Psoas muscle (tissue), 7 donors: ENCODE measurements at regions not wholly inside any gene's neighbourhood (a gene's known extent, or its start where the extent isn't known, plus 50 kb on each side); places are given as distances from the start of the nearest gene placed in this dataset.

Source experiments
- ATAC-seq, 4 donors: fragments of 200-7000 bp; cut with Tn5 transposase; one replicate each; pipeline ENCODE4 v1.9.1; 2020; ENCODE audit warnings: moderate library complexity in 3 of 4, mild to moderate bottlenecking in 2 of 4
- DNase-seq, 2 donors: peaks; one replicate each; pipeline ENCODE4 v3.0.0-alpha.2; 2020
- H3K27ac ChIP-seq: fragments of 200-600 bp; one replicate; pipeline ENCODE4 v1.8.0; 2022
- H3K27me3 ChIP-seq, 3 donors: fragments of 200-600 bp in 1 of 3; one replicate each; pipeline versions ENCODE4 v1.6.1 to v1.8.0; 2013 to 2022; ENCODE audit warnings: low read length in 2 of 3, mild to moderate bottlenecking in 2 of 3, moderate library complexity in 1 of 3; ENCODE audit not compliant: insufficient read depth in 3 of 3
- H3K36me3 ChIP-seq, 2 donors: fragments of 200-600 bp in 1 of 2; one replicate each; pipeline versions ENCODE4 v1.6.1 to v1.8.0; 2013 to 2022; ENCODE audit warnings: low read depth in 1 of 2, mild to moderate bottlenecking in 1 of 2, moderate library complexity in 1 of 2; ENCODE audit not compliant: insufficient read depth in 1 of 2
- H3K4me1 ChIP-seq: fragments of 200-600 bp; one replicate; pipeline ENCODE4 v1.8.0; 2022
- H3K4me3 ChIP-seq: fragments of 200-600 bp; one replicate; pipeline ENCODE4 v1.8.0; 2022; ENCODE audit warnings: mild to moderate bottlenecking
- H3K9me3 ChIP-seq: fragments of 200-600 bp; one replicate; pipeline ENCODE4 v1.8.0; 2022
- WGBS, 3 donors: extraction: QIAGEN DNeasy Blood & Tissue Kit; methylation state at CpG; one replicate each; pipeline versions ENCODE4 v1.1.6 to v1.1.7; 2013; 5-methylcytosine and 5-hydroxymethylcytosine counted together
- intact Hi-C, 2 donors: fragments of 100-400 bp; cut with DNase I; formaldehyde crosslinking; loops; one replicate each; pipeline versions ENCODE4 v1.11.0 to v1.14.2; 2022
- TF ChIP-seq, protein P1 (sequence below): fragments of 200-600 bp; IDR thresholded peaks from one replicate; pipeline ENCODE4 v1.8.0; 2022; ENCODE audit warnings: antibody characterized with exemption
- donor health status: healthy with polysubstance abuse.
- donor health status: DM: no; HTN: no; CAD: no; lungs with moderate emphysema.
- donor health status: Bipolar disorder and iron deficiency.
- donor health status: healthy.
- donor health status: DM: yes; HTN: yes; CAD: no.
- donor health status: DM: no; HTN: no; CAD: no.
- donor health status: DM: yes; HTN: yes; CAD: no.

DNA sequence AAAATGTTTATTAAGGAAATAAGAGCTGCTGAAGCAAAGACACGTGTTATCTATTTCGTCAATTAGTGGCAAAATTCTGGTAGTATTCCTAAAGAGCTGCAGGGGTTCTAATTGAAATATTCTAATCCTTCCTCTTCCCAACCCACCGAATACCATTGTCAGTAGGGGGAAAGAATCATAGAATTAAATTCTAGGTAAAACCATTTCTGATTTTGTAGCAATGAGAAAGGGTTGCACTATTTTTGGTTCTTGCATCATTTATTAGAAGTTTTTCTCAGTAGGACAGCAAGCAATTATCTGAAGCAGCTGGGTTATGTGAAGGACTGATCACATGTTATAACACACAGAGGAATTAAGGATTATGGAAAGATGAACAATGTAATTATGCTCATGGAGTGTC lies 80.3 kb upstream of the SEMA6A start:
- DNase-seq (no peak), ATAC-seq (no peak)
- intact Hi-C loops = no loop called here
- Histone ChIP-seq H3K27me3 (peaks cover 0 to 6% (median 0%) of the 10 kb centered on the region in 3 donors), H3K36me3 (no peaks in the 10 kb centered on the region), H3K4me1 (no peaks in the 10 kb centered on the region), H3K27ac (no peak overlapping the region), H3K9me3 (no peaks in the 10 kb centered on the region), H3K4me3 (no peak overlapping the region)
- TF ChIP-seq, protein P1, sequence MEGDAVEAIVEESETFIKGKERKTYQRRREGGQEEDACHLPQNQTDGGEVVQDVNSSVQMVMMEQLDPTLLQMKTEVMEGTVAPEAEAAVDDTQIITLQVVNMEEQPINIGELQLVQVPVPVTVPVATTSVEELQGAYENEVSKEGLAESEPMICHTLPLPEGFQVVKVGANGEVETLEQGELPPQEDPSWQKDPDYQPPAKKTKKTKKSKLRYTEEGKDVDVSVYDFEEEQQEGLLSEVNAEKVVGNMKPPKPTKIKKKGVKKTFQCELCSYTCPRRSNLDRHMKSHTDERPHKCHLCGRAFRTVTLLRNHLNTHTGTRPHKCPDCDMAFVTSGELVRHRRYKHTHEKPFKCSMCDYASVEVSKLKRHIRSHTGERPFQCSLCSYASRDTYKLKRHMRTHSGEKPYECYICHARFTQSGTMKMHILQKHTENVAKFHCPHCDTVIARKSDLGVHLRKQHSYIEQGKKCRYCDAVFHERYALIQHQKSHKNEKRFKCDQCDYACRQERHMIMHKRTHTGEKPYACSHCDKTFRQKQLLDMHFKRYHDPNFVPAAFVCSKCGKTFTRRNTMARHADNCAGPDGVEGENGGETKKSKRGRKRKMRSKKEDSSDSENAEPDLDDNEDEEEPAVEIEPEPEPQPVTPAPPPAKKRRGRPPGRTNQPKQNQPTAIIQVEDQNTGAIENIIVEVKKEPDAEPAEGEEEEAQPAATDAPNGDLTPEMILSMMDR = no peak
- 91 to 94% (median 92%) methylated on average over 3 of the region's 3 CpGs for WGBS, 3 donors

DNA sequence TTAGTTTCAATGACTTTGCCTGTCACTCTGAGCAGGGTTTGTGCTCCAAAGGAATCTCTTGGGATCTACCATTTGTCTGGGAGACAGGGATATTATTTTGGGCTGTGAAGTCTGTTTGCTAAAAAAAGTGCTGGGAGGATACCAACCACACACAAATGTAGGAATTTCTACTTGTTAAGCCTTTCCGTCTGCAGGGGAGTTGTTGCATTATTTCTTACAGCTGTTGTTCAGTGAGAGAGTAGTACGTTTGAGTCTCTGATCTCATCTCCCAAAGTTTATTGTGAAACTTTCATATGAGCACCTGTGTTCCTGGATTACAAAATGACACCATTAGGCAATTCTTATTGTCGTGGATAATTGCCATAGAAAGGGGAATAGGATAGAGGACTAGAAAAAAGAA lies 78.3 kb upstream of the SEMA6A start:
- ATAC-seq (peak; percentile 52 to 80 (median 65)), DNase-seq (no peak)
- TF ChIP-seq, protein P1 = no peak
- Histone ChIP-seq H3K27me3 (peaks cover 0 to 6% (median 0%) of the 10 kb centered on the region in 3 donors), H3K36me3 (no peaks in the 10 kb centered on the region), H3K9me3 (no peaks in the 10 kb centered on the region), H3K4me3 (no peak overlapping the region), H3K4me1 (no peaks in the 10 kb centered on the region), H3K27ac (no peak overlapping the region)
- WGBS, 3 donors = 10 to 28% (median 23%) methylated on average over 3 of the region's 3 CpGs
- intact Hi-C loops = no loop called here

DNA sequence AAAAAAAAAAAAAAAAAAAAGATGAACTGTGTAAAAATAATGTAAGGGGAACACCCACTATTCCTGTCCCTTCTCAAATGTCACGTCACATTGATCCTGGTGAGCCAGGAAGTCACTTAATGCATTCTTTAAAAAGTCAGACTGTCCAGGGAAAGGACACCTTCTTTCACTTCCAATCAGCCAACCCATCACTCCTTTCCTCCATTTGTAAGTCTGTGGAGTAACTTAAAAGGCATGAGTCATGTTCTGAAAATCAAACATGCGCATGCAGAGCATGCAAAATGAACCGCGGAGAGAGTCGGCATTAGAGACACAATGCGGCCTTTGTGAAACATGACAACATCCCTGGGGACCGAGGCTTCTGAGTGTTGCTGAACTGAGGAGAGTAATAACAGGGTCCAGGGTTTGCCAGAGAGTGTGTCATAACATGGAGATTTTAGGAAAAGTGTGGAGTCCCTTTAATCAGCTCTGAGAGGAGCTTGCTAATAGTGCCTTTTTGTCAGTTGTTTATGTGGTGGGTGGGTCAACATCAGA lies 77.6 kb upstream of the SEMA6A start:
- Histone ChIP-seq H3K27me3 (peaks cover 0 to 6% (median 0%) of the 10 kb centered on the region in 3 donors), H3K36me3 (no peaks in the 10 kb centered on the region), H3K4me1 (no peaks in the 10 kb centered on the region), H3K27ac (no peak overlapping the region), H3K9me3 (no peaks in the 10 kb centered on the region), H3K4me3 (no peak overlapping the region)
- ATAC-seq = peak; percentile 66 to 89 (median 80)
- 18 to 20% (median 20%) methylated on average over 7 of the region's 7 CpGs for WGBS, 3 donors
- peak; percentile 44 to 76 for DNase-seq
- intact Hi-C loops = no loop called here
- TF ChIP-seq, protein P1 = no peak

DNA sequence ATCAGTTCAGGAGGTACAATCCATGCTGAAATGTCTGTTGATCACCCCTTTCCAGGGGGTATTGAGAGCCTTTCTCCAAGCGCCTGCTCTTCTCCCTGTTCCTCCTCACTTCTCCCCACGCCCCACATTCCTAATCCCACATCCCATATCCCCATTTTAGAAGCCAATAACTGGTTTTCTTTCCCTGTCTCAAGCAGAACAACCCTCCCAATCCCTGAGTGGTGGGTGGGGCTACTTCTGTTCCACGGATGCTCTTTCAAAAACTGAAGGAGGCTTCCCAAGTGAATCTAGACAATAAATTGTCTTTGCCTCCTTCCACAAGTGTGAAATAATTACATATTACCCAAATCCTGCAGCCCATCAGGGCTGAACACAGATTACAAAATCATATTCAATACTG lies 77.0 kb upstream of the SEMA6A start:
- DNase-seq (no peak), ATAC-seq (no peak)
- TF ChIP-seq, protein P1 = no peak
- no peaks in the 10 kb centered on the region for H3K36me3 ChIP-seq
- H3K27ac ChIP-seq = no peak overlapping the region
- H3K4me3 ChIP-seq = no peak overlapping the region
- 56 to 71% (median 70%) methylated on average over 3 of the region's 3 CpGs for WGBS, 3 donors
- H3K4me1 ChIP-seq = no peaks in the 10 kb centered on the region
- H3K27me3 ChIP-seq = peaks cover 0 to 6% (median 0%) of the 10 kb centered on the region in 3 donors
- intact Hi-C loops = no loop called here
- H3K9me3 ChIP-seq = no peaks in the 10 kb centered on the region

DNA sequence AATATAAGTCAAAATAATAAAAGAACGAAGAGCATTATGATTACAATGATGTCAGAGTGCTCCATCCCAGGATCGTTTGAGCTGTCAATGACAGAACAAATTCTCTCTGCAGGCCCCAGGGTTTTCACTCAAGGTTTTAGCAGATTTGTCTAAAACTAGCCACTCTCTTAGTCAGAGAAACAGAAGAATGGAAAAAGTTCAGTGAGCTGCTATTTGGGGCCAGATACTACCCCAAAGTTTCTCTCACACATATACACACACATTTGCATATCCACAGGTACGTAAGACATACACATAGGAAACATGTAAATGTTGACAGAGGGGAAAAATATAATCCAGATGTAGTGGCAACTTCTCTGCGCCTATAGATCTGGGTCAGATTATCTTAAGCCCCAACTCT lies 76.3 kb upstream of the SEMA6A start:
- DNase-seq (no peak), ATAC-seq (no peak)
- TF ChIP-seq, protein P1 = no peak
- Histone ChIP-seq H3K36me3 (no peaks in the 10 kb centered on the region), H3K27me3 (peaks cover 0 to 6% (median 0%) of the 10 kb centered on the region in 3 donors), H3K27ac (no peak overlapping the region), H3K9me3 (no peaks in the 10 kb centered on the region), H3K4me3 (no peak overlapping the region), H3K4me1 (no peaks in the 10 kb centered on the region)
- WGBS, 3 donors = 76 to 88% (median 79%) methylated on average over 4 of the region's 4 CpGs
- intact Hi-C loops = no loop called here
